ENCODE measurements at regions not wholly inside any gene's neighbourhood (a gene's known extent, or its start where the extent isn't known, plus 50 kb on each side); places are given as distances from the start of the nearest gene placed in this dataset.

- in situ Hi-C loops (cut with MboI; ENCODE audit: low sequenced_read_pairs): no loop called here
- DNase-seq (ENCODE audit: low spot score in 2 of 2): no peak
- Histone ChIP-seq H3K27me3 (ENCODE audit: low read depth) (no peaks in the 10 kb centered on the region), H3K4me1 (peaks cover 5% of the 10 kb centered on the region; the same call in 1 of the 2 replicates), H3K36me3 (replicated peaks) (no peaks in the 10 kb centered on the region), H3K9me3 (no peaks in the 10 kb centered on the region), H3K4me3 (no peak overlapping the region)
These were observed 132.6 kb downstream of the MRPS6 start for GRCh38 chr21:34205811-34206571.

GRCh38 chr21:34213959-34214358, 140.6 kb downstream of the MRPS6 start:
- DNase-seq (ENCODE audit: low spot score in 2 of 2): no peak
- no peaks in the 10 kb centered on the region for H3K9me3 ChIP-seq
- in situ Hi-C loops (cut with MboI; ENCODE audit: low sequenced_read_pairs): no loop called here

GRCh38 chr21:34215501-34215900, 142.1 kb downstream of the MRPS6 start:
- H3K4me3 ChIP-seq: no peak overlapping the region
- DNase-seq (ENCODE audit: low spot score in 2 of 2): no peak
- H3K4me1 ChIP-seq: 0 out of 2 replicates have a peak, but pooled peaks cover 3% of the 10 kb centered on the region
- H3K27me3 ChIP-seq (ENCODE audit: low read depth): no peaks in the 10 kb centered on the region
- H3K9me3 ChIP-seq: no peaks in the 10 kb centered on the region
- in situ Hi-C loops (cut with MboI; ENCODE audit: low sequenced_read_pairs): no loop called here
- no peaks in the 10 kb centered on the region for H3K36me3 ChIP-seq (replicated peaks)

More at GRCh38 chr21:34213959-34214358, 140.6 kb downstream of the MRPS6 start:
- Histone ChIP-seq H3K27me3 (ENCODE audit: low read depth) (no peaks in the 10 kb centered on the region), H3K36me3 (replicated peaks) (no peaks in the 10 kb centered on the region), H3K4me3 (no peak overlapping the region), H3K4me1 (0 out of 2 replicates have a peak, but pooled peaks cover 3% of the 10 kb centered on the region)

- no peak overlapping the region for H3K4me3 ChIP-seq
- no peak for DNase-seq (ENCODE audit: low spot score in 2 of 2)
- H3K27me3 ChIP-seq (ENCODE audit: low read depth): no peaks in the 10 kb centered on the region
- in situ Hi-C loops (cut with MboI; ENCODE audit: low sequenced_read_pairs): no loop called here
- H3K36me3 ChIP-seq (replicated peaks): no peaks in the 10 kb centered on the region
- H3K9me3 ChIP-seq: no peaks in the 10 kb centered on the region
- 0 out of 2 replicates have a peak, but pooled peaks cover 3% of the 10 kb centered on the region for H3K4me1 ChIP-seq
These were observed 142.7 kb downstream of the MRPS6 start for GRCh38 chr21:34215911-34216717.

GRCh38 chr21:34216718-34217032, 143.3 kb downstream of the MRPS6 start:
- no peak overlapping the region for H3K4me3 ChIP-seq
- in situ Hi-C loops (cut with MboI; ENCODE audit: low sequenced_read_pairs): no loop called here

GRCh38 chr21:34217263-34217662, 143.9 kb downstream of the MRPS6 start:
- Histone ChIP-seq H3K4me1 (0 out of 2 replicates have a peak, but pooled peaks cover 3% of the 10 kb centered on the region), H3K4me3 (no peak overlapping the region), H3K27me3 (ENCODE audit: low read depth) (no peaks in the 10 kb centered on the region), H3K36me3 (replicated peaks) (no peaks in the 10 kb centered on the region), H3K9me3 (no peaks in the 10 kb centered on the region)
- no peak for DNase-seq (ENCODE audit: low spot score in 2 of 2)
- in situ Hi-C loops (cut with MboI; ENCODE audit: low sequenced_read_pairs): no loop called here

More at GRCh38 chr21:34216718-34217032, 143.3 kb downstream of the MRPS6 start:
- no peak for DNase-seq (ENCODE audit: low spot score in 2 of 2)
- Histone ChIP-seq H3K4me1 (0 out of 2 replicates have a peak, but pooled peaks cover 3% of the 10 kb centered on the region), H3K27me3 (ENCODE audit: low read depth) (no peaks in the 10 kb centered on the region), H3K9me3 (no peaks in the 10 kb centered on the region), H3K36me3 (replicated peaks) (no peaks in the 10 kb centered on the region)

- Histone ChIP-seq H3K27me3 (ENCODE audit: low read depth) (no peaks in the 10 kb centered on the region), H3K36me3 (replicated peaks) (no peaks in the 10 kb centered on the region), H3K9me3 (no peaks in the 10 kb centered on the region), H3K4me3 (no peak overlapping the region), H3K4me1 (0 out of 2 replicates have a peak, but pooled peaks cover 3% of the 10 kb centered on the region)
- in situ Hi-C loops (cut with MboI; ENCODE audit: low sequenced_read_pairs): no loop called here
- no peak for DNase-seq (ENCODE audit: low spot score in 2 of 2)
These were observed 144.3 kb upstream of the KCNE2 start for GRCh38 chr21:34219334-34220060.

GRCh38 chr21:34220556-34221195, 143.1 kb upstream of the KCNE2 start:
- H3K36me3 ChIP-seq (replicated peaks): no peaks in the 10 kb centered on the region
- H3K27me3 ChIP-seq (ENCODE audit: low read depth): no peaks in the 10 kb centered on the region
- no peak for DNase-seq (ENCODE audit: low spot score in 2 of 2)
- H3K9me3 ChIP-seq: no peaks in the 10 kb centered on the region
- in situ Hi-C loops (cut with MboI; ENCODE audit: low sequenced_read_pairs): no loop called here
- no peak overlapping the region for H3K4me3 ChIP-seq
- 0 out of 2 replicates have a peak, but pooled peaks cover 3% of the 10 kb centered on the region for H3K4me1 ChIP-seq

- DNase-seq (ENCODE audit: low spot score in 2 of 2): no peak
- in situ Hi-C loops (cut with MboI; ENCODE audit: low sequenced_read_pairs): no loop called here
- H3K4me3 ChIP-seq: no peak overlapping the region
- H3K4me1 ChIP-seq: no peaks in the 10 kb centered on the region
- H3K36me3 ChIP-seq (replicated peaks): no peaks in the 10 kb centered on the region
- H3K9me3 ChIP-seq: no peaks in the 10 kb centered on the region
- no peaks in the 10 kb centered on the region for H3K27me3 ChIP-seq (ENCODE audit: low read depth)
These were observed 142.3 kb upstream of the KCNE2 start for GRCh38 chr21:34221331-34222030.

- no peaks in the 10 kb centered on the region for H3K9me3 ChIP-seq
- DNase-seq (ENCODE audit: low spot score in 2 of 2): no peak
- in situ Hi-C loops (cut with MboI; ENCODE audit: low sequenced_read_pairs): no loop called here
- H3K4me1 ChIP-seq: no peaks in the 10 kb centered on the region
- H3K36me3 ChIP-seq (replicated peaks): no peaks in the 10 kb centered on the region
- H3K4me3 ChIP-seq: no peak overlapping the region
- no peaks in the 10 kb centered on the region for H3K27me3 ChIP-seq (ENCODE audit: low read depth)
These were observed 141.8 kb upstream of the KCNE2 start for GRCh38 chr21:34222031-34222335.

GRCh38 chr21:34223376-34223775, 140.4 kb upstream of the KCNE2 start:
- Histone ChIP-seq H3K9me3 (no peaks in the 10 kb centered on the region), H3K4me3 (no peak overlapping the region), H3K36me3 (replicated peaks) (no peaks in the 10 kb centered on the region), H3K27me3 (ENCODE audit: low read depth) (no peaks in the 10 kb centered on the region), H3K4me1 (no peaks in the 10 kb centered on the region)
- DNase-seq (ENCODE audit: low spot score in 2 of 2): no peak
- in situ Hi-C loops (cut with MboI; ENCODE audit: low sequenced_read_pairs): no loop called here

- in situ Hi-C loops (cut with MboI; ENCODE audit: low sequenced_read_pairs): no loop called here
- no peaks in the 10 kb centered on the region for H3K36me3 ChIP-seq (replicated peaks)
These were observed 136.4 kb upstream of the KCNE2 start for GRCh38 chr21:34227386-34227852.

GRCh38 chr21:34228792-34229191, 135.0 kb upstream of the KCNE2 start:
- Histone ChIP-seq H3K36me3 (replicated peaks) (no peaks in the 10 kb centered on the region), H3K9me3 (no peaks in the 10 kb centered on the region), H3K4me3 (no peak overlapping the region), H3K27me3 (ENCODE audit: low read depth) (no peaks in the 10 kb centered on the region), H3K4me1 (no peaks in the 10 kb centered on the region)
- in situ Hi-C loops (cut with MboI; ENCODE audit: low sequenced_read_pairs): no loop called here
- no peak for DNase-seq (ENCODE audit: low spot score in 2 of 2)

More at GRCh38 chr21:34227386-34227852, 136.4 kb upstream of the KCNE2 start:
- Histone ChIP-seq H3K9me3 (no peaks in the 10 kb centered on the region), H3K27me3 (ENCODE audit: low read depth) (no peaks in the 10 kb centered on the region), H3K4me3 (no peak overlapping the region), H3K4me1 (no peaks in the 10 kb centered on the region)
- no peak for DNase-seq (ENCODE audit: low spot score in 2 of 2)
